ENCODE measurements at regions not wholly inside any gene's neighbourhood (a gene's known extent, or its start where the extent isn't known, plus 50 kb on each side); places are given as distances from the start of the nearest gene placed in this dataset.

DNA sequence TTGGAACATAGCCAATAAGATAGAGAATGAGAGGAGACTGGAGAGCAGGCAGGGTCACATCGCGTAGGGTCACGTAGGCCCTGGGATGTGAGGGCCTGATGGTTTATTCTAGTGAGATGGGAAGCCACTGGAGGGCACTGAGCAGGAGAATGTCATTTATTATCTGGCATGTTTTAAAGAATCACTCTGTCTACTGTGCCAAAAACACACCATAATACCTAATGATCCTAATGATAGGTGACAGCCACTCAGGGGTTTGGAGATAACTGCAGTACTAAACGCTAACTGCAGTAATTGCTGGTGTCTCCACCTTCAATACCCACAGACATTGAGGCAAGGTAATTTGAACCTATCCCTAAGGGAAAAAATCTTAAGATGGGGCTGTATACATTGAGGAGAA is 185.4 kb downstream of the TTLL7 start:
- DNase-seq: peak; percentile 68

DNA sequence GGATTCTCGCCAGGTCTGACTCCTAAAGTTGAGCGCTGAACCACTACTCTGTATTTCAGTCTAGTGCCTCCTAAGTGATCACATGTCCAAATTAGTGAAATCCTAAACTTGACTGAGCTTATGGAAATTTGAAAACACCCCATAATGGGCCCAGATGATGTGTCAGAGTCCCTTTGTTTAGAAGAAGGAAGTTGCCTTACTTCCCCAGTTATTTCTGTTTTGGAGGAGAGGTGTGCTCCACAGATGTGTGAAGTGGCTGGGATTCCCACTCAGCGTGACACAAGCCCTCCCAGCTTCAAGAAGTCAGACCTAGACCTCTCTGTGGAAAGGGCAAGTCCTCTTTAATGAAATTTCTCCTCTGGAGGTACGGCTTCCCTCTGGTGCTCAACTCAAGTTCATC is 188.8 kb downstream of the TTLL7 start:
- DNase-seq: no peak

DNA sequence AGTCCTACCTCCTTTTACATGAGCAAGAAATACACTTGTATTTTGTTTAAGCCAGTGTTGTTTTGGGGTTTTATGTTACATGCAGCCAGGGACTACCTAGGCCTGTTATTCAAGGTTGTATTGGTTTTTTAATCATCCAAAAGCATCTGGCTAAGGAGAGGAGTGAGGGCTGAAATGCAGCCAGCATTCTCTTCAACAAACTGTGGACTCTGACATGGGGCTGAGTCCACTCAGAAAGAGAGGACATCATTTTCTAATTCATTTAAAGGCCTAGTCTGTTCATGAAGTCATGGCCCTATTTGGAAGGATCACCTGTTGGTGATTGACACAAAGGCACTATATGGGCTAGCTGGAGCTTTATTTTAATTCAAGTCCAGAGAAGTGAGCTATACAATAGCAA is 190.4 kb downstream of the TTLL7 start:
- DNase-seq: no peak

DNA sequence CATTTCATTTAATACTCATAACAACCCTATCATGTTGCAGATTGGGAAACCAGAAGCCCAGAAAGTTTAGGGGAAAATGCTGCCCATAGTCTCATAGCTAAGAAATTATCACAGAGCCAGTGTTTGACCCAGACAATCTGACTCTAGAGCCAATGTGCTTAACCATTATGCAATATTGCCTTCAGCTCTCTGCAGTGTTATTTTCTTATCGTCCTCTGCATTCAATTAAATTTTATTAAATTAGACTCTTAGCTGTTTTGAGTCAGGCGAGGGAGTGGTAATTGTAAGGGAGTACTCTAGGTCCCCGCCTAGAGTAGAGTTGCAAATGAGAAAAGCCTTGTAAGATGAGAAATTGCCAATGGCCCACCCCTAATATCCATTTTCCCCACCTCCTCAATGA is 191.1 kb downstream of the TTLL7 start:
- no peak for DNase-seq

DNA sequence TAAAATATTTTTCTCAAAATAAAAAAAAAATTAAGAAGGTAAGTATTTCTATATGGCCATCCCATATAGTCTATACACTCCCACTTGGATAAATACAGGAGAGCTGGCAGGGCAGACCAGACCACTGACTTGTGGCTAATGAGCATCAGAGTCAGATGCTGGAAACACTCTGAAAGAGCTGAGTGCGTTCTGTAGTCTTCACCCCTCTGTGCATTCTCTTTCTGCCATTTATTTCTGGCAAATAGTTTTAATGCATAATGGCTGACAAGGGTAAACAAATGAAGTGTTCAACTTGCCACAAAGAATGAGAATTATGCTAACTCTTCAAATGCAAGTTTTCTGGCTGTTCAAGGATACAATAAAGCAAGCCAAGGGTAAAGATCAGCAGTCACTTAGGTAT is 191.7 kb downstream of the TTLL7 start:
- no peak for DNase-seq

DNA sequence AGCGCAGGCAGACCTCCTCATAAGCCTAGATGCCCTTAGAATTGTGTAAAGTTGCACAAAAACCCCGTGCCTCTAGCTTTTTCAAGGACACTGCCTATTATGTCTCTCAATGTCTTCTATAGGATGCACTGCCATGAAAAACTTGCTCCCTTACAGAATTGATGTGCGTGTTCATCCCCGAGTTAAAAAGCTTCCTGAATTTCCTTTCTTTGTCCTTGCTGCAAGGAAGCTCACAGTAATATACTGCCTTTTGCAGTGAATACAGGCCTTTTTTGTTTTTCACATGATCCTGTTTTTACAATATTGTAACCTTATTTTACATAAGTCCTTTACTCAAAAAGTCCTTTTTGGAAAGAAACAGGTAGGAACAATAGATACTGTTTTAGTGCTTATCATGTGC is 193.0 kb downstream of the TTLL7 start:
- no peak for DNase-seq

DNA sequence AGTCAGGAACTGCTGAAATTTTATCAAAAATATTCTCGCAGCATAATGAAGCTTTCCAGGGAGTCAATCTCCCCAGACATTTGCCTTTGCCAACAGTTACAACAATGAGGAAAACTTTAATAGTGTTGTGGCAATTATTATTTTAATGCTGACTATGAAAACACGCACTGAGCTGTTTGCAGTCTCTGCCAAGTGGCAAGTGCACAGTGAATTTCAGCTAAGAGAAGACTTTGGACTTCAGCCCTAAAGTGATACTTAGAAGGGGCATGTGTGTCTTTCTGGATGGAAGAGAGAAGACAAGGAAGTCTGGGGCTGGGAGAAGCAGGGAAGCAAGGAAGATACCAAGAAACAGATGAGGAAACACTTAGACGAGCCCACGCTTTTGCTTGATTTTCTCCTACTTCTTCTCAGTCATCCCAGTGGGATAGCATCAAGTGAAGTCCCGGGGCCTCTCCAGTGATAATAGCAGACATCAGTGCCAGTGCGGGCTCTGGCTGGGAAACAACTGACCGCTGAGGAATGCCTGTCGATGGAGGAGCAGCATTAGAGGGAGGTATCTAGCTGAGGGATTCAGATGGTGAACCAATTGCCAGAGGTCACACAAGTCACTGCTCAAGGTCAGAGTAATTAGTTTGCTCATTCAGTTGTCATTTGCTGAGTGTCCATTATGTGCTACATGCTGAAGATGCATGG is 196.3 kb downstream of the TTLL7 start:
- DNase-seq: no peak

DNA sequence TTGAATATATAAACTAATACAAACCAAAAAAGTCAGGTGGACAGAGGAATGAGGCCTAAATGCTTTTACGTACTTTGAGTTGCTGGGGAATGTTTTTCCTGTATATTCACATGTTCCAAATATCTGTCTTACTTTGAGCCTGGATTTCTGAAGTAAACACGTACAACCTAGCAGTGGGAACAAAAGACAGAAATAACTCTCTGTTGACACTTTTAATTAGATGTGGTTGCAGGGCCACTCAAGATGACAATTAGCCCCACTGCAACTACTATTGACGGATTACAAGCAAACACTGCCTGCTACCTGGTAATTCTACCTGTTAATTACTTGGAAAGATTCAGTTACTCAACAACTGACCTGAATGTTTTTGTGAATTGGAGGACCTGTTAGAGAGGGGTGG is 196.9 kb downstream of the TTLL7 start:
- DNase-seq: no peak

DNA sequence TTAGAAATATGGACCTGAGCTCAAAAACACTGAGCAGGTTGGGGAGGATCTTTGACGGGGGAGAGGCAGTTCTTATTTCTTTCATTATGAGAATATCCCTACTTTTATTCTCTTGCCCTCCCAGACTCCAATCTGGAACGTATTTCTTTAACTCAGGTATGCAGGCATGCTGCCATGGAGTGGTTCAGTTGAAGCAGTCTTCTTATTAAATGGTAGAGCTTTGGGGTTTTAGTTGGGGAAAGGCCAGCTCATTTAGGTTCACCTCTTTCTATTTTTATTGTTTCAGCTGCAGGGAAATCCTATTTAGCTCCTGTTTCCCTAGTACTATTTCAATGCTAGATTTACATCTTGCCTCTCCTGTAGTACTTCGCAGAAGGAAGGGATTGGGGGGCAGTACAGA is 198.9 kb downstream of the TTLL7 start:
- no peak for DNase-seq

DNA sequence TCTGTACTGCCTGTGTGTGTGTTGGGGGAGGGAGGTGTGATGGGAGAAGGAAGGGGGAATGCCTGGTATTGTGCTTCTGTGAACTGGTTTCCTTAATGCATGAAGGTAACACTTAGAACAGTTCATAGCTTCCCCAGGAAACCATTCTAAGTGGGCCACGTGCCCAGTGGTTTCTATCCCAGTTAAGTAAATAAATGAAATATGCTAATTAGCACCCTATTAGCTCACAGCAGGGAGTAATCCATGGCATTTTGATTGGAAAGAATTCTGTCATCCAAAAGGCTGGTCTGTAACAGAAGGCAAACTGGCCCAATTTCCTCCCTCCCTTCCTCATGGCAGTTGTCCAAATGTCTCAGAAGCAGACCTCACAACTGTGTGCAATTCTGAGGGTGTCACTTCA is 199.3 kb downstream of the TTLL7 start:
- no peak for DNase-seq

DNA sequence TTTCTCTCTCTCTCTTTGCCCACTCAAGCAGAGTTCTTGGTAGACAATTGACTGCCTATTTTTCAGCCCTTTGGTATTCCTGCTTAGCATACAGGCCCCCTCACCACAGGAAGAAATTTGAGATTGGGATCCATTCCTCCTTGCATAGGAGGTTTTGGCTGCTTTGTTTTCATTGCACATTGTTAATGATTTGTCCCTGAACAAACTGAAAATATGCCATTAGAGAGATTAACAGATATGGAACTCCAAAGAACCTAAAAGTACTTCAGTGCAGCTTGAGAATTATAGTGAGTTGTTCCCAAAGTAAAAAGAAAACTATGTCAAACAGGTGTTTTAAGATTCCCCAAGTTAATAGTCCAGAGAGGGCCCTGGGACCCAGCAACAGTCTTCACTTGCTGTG is 200.0 kb downstream of the TTLL7 start:
- no peak for DNase-seq

DNA sequence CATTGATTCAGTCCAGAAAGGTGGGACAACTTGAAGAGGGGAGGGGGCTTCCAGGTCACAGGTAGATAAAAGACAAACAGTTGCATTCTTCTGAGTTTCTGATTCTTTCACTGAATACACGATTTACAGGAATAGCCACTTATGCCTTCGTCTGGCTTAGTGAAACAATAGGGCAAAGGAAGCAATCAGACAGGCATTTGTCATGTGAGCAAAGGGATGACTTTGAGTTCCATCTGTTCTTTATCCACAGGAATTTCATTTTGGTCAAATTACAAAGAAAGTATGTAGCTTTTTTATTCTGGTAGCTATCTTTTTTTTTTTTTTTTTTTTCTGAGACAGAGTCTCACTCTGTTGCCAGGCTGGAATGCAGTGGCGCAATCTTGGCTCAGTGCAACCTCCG is 202.5 kb downstream of the TTLL7 start:
- no peak for DNase-seq

DNA sequence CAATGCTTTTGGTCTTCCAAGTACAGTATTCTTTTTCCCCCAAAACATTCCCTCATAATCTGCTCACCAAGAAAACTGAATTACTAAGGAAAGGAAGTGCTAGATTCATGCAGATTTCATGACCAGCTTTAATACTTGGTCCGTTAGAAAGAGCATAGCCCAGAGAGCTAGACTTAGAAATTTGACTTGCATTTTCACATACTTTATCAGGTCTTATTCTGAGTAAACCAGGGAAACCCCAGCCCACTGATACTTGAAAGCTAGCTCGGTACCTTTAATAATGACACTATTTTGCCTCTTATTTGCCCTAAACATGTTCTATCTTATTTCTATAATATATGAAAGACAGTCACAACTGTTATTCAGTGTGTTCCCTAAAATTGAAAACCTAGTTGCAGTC is 204.5 kb downstream of the TTLL7 start:
- no peak for DNase-seq

DNA sequence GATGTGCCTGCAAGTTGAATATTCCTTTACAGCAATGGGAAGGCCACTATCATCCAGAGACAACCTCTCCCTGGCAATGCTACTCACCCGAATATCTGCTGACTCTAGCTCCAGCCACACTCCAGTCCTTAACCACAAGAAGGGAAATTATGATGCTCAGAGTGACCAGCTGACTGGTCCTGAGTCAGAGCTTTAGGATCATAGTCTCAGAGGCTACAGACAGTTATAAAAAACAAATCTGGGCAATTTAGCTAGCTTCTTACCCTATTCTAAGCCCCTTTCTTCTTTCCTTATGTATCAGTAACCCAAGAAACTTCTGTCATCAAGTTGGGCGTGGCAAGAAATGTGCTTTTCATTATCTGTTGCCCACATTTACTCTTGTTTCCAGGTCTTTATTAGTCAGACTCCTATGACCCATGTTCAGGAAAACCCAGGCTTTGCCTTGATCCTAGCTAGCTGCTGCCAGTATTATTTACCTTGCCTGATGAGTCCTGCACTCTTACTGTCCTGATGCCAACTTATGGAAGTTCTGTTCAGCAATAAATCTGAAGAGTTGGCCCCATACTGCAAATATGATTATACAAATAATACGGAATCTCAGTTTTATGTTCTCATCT is 207.0 kb downstream of the TTLL7 start:
- DNase-seq: no peak

DNA sequence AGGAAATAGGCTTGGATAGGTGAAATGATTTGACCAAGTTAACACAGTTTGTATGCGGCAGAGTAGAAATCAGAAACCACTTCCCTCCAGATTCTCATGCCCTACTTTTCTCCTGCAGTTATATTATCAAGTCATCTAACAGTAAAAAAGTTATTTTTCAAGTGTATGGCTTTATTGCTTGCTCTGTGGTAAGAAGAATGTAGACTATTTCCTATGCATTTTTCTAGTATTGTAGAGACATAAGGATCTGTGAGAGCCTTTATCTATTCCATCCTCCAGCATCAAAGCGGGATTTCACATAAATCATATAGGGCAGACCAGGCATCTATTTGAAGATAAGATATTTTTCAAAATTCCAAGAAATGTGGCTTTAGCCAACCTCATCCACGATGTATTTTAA is 208.5 kb downstream of the TTLL7 start:
- no peak for DNase-seq

DNA sequence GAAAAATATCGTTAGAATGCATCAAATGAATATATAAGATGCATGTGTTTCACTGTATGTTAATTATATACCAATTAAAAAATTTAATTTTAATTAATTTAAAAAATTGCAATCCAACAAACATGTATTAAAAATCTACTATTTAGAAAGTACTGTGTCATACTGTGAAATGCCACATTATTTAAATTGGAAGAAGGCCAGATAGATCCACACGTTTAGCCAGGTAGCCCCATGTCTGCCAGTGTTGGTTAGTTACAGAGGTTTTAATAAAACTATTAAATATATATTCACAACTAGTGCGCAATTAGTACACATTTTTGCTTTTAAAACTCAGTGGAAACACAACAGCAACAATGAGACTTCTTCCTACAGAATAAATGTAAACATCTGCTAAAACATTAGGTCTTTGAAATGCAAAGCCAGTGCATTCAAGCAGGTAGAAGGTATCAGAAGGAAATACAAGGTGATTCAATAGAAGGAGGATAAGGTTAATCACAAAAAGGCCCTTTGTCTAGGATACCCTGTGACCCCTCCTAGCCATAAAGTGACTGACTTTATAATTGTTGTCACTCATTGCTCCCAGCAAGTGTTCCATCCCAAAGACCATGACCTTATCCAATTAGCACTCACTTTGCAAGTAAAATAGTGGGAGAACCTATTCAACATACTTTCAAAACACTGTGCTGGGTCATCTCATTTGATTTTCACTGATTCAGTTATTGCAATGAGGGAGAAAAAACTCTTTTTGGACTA is 211.5 kb downstream of the TTLL7 start:
- no peak for DNase-seq

DNA sequence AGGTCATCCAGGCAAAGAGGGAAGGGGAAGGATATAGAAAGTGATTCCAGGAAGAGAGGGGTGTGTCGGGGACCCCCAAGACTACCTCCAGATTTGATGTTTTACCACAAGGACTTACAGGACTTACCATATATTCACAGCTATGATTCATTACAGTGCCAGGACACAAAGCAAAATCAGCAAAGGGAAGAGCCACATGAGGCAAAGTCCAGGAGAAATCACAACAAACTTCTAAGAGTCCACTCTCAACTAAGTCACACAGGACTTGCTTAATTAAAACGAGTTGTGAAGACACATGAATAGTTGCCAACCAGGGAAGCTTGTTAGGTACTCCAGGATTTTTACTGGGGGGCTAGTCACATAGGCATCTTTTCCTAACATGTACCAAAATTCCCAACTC is 217.3 kb downstream of the TTLL7 start:
- no peak for DNase-seq

DNA sequence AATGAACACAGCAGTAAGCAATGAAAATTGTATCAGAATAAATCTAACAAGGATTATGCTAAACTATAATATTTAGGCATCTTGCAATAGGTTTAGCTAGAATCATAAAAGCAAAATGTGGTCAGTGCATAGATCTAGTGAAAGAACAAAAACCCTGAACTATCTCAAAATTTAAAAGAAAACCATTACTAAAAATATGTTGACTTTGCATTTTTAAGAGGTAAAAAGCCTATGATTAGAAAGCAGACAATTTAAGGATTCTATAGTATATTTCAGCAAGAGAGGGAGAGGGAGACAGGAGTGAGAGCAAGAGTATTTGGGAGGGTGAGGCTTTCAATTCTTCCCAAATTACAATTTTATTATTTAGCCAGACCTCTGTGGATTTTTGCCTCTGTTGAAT is 219.4 kb downstream of the TTLL7 start:
- no peak for DNase-seq

DNA sequence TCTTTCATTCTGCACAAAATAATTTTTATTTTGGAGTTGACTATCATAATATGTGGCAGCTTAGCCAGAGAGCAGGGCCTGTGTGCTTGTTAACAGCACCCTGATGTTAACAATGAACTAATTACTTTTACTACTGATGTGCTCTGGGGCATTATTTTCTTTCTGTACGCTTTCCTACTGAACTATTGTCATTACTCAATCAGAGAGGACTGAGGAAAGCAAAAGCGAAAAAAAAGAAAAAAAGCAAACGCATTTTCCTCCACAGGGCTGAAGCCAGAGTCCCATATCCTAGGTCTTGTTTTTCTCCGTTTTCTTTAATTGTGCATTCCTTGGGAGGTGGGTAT is 221.2 kb downstream of the TTLL7 start:
- DNase-seq: no peak

DNA sequence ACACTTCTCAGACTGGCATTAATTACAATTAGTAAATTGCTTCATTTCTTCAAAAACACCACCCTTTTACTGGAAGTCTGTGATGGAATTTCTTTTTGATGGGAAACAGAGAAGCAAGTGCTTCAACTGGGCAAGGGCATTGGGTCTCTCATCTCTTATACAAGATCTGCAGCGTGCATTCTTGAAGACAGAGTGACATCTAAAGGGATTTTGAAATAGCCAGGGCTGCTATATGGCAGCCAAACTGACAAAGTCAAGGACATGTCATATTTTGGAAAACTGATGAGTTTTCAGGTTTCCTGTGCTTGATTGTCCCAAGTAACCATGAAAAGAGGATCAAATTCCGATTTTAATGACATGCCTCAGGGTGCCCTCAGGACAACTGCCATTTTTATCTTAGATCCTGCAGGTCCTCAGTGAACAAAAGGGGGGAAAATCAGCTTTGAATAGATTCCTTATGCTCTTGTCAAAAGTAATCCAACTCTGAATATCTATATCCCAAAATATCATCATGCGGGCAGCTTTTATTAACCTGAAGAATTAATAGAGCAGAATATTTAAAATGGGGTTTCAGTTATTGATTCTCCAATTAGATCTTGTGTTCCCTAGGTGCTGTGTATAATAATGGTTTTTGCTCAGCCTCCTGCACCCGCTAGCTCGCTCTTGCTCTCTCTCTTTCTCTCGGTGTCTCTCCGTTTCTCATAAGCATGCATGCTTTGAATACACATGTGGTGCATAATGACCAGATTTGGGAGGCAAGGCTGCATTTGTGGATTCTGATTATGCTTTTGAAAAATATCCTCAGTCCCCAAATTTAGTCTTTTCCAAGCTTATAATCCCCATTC is 221.8 kb downstream of the TTLL7 start:
- no peak for DNase-seq

DNA sequence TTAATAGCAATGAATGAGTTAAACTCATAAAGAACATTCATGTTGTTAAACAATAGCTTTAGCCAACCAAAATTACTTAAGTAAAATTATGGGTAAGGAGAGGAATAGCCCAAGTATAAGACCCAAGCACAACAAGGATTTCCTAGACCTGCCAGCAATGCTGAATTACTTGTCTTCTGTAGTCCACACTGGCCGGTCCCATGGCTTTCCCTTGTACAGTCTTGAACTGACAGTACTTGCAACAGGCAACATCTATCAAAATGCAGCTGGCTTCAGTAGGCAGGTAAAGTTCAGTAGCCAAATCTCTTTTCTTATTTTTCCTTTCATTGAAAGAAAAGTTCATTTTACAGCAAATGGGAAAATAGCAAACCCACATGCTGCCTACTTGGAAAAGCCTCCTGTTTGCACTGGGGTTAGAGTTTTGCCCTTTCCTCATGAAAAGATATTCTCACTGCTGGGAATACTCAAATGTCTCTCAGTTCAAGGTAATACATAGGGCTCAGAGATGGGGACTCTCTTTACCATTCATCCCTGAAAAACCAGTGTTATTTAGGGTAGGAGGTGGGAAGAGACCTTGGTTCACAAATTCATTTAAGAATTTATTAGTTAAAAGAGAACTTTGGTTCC is 222.8 kb downstream of the TTLL7 start:
- no peak for DNase-seq

DNA sequence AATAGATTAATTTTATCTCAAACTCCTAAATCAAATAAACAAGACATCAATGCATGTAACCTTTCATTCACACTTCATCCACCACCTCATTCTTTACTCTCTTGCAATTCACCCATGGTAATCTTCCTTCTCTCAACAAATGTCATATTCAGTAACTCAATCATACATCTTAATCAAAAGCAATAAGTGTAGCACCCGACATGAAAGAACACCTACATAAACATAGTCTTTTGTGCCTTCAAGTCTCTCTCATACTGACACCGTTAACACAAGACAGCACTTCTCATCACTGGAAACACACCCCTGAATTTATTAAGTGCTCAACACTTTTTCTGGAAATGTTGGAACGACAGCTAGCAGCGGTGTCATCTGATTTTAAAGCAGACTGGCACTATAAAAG is 225.9 kb downstream of the TTLL7 start:
- no peak for DNase-seq

DNA sequence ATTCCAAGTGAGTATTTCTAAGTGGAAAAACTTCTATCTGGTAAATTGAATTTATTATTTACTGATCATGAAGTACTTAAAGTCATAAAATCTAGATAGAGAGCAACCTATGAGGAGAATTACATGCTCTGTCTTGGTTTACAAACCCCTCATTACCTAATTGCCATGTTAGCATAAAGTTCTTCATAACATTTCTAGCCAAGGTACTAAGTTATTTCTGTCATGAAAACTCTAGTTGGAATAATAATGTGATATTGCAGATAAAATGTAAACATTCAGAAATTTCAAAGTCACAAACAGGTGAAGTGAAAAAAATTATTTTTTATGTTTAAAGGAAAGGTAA is 228.6 kb downstream of the TTLL7 start:
- no peak for DNase-seq
